IMR-90 (cell line): ENCODE measurements at regions not wholly inside any gene's neighbourhood (a gene's known extent, or its start where the extent isn't known, plus 50 kb on each side); places are given as distances from the start of the nearest gene placed in this dataset.

Experiments
- ATAC-seq: fragments of 200-7000 bp; cut with Tn5 transposase; 2 replicates; pipeline ENCODE4 v1.9.1; 2020; ENCODE audit warnings: low read depth, mild to moderate bottlenecking, moderate library complexity
- BruUV-seq: library from RNA; stranded (reverse); fragments of 400-500 nt; replicated peaks from 2 replicates; lab custom pipeline; 2021; lab: Mats Ljungman, UMichigan
- CTCF ChIA-PET: fragments of 300-600 bp; formaldehyde crosslinking; extraction: SDS; loops from one replicate; lab custom pipeline; 2021; ENCODE audit warnings: antibody characterized with exemption; lab: Yijun Ruan, JAX
- POLR2A ChIA-PET: fragments of 300-600 bp; sonication (Branson Sonifier 250); formaldehyde crosslinking; loops from one replicate; lab custom pipeline; 2022; ENCODE audit warnings: antibody characterized with exemption; ENCODE audit not compliant: unreplicated experiment; lab: Charles Lee
- DNase-seq: peaks from one replicate; pipeline ENCODE4 v3.0.0; 2013
- H2AFZ ChIP-seq: replicated peaks from 2 replicates; pipeline ENCODE3; 2013; ENCODE audit warnings: low read length, mild to moderate bottlenecking; ENCODE audit not compliant: poor library complexity
- H2AK5ac ChIP-seq: 2 replicates; pipeline ENCODE4 v1.6.1; 2013; ENCODE audit warnings: low read depth, low read length, inconsistent platforms
- H2AK9ac ChIP-seq: replicated peaks from 2 replicates; pipeline ENCODE3; 2013; ENCODE audit warnings: mild to moderate bottlenecking, low read depth, low read length, moderate library complexity; ENCODE audit not compliant: poor library complexity
- H2BK120ac ChIP-seq: 2 replicates; pipeline ENCODE4 v1.6.1; 2013; ENCODE audit warnings: low read depth, low read length, inconsistent platforms
- H2BK15ac ChIP-seq: 3 replicates; pipeline ENCODE4 v1.6.1; 2013; ENCODE audit warnings: low read depth, low read length, inconsistent platforms
- H2BK20ac ChIP-seq: 2 replicates; pipeline ENCODE4 v1.6.1; 2013; ENCODE audit warnings: low read depth, mild to moderate bottlenecking, inconsistent platforms, low read length, moderate library complexity
- H2BK5ac ChIP-seq: 2 replicates; pipeline ENCODE4 v1.6.1; 2013; ENCODE audit warnings: mild to moderate bottlenecking, low read depth, low read length, inconsistent platforms; ENCODE audit not compliant: poor library complexity, severe bottlenecking
- H3K14ac ChIP-seq: replicated peaks from 2 replicates; pipeline ENCODE4 v1.6.1; 2013; ENCODE audit warnings: low read depth, low read length, inconsistent platforms
- H3K18ac ChIP-seq: 2 replicates; pipeline ENCODE4 v1.6.1; 2013; ENCODE audit warnings: low read depth, low read length, control low read depth
- H3K23ac ChIP-seq: 2 replicates; pipeline ENCODE4 v1.6.1; 2013; ENCODE audit warnings: low read depth, low read length, inconsistent platforms
- H3K27ac ChIP-seq: 2 replicates; pipeline ENCODE4 v1.5.1; 2013; ENCODE audit warnings: mild to moderate bottlenecking, control low read depth, low read length; ENCODE audit not compliant: insufficient read depth
- H3K27me3 ChIP-seq: 2 replicates; pipeline ENCODE4 v1.6.1; 2013; ENCODE audit warnings: low read length; ENCODE audit not compliant: control insufficient read depth, insufficient read depth
- H3K36me3 ChIP-seq: 2 replicates; pipeline ENCODE4 v1.6.1; 2013; ENCODE audit warnings: low read length, mixed read lengths; ENCODE audit not compliant: control insufficient read depth, insufficient read depth
- H3K4ac ChIP-seq: 2 replicates; pipeline ENCODE4 v1.6.1; 2013; ENCODE audit warnings: low read depth, low read length, inconsistent platforms
- H3K4me1 ChIP-seq: 2 replicates; pipeline ENCODE4 v1.6.1; 2013; ENCODE audit warnings: low read length, mixed read lengths; ENCODE audit not compliant: control insufficient read depth, insufficient read depth
- H3K4me2 ChIP-seq: 2 replicates; pipeline ENCODE4 v1.6.1; 2013; ENCODE audit warnings: low read depth, mild to moderate bottlenecking, control low read depth, low read length, moderate library complexity
- H3K4me3 ChIP-seq: 2 replicates; pipeline ENCODE4 v1.5.1; 2013; ENCODE audit warnings: low read depth, mild to moderate bottlenecking, control low read depth, low read length, moderate library complexity; ENCODE audit not compliant: insufficient read depth
- H3K56ac ChIP-seq: 2 replicates; pipeline ENCODE4 v1.6.1; 2013; ENCODE audit warnings: low read length, inconsistent platforms; ENCODE audit not compliant: insufficient read depth; ENCODE audit errors: extremely low read depth
- H3K79me1 ChIP-seq, 2 experiments: 2 replicates each; pipeline ENCODE4 v1.6.1; 2013; ENCODE audit warnings: low read length in 2 of 2, inconsistent platforms in 1 of 2, low read depth in 1 of 2
- H3K9ac ChIP-seq: 2 replicates; pipeline ENCODE4 v1.6.1; 2013; ENCODE audit warnings: low read depth, low read length, control low read depth
- H3K9me1 ChIP-seq: 2 replicates; pipeline ENCODE4 v1.6.1; 2013; ENCODE audit warnings: low read length, inconsistent platforms; ENCODE audit not compliant: insufficient read depth
- H3K9me3 ChIP-seq: 2 replicates; pipeline ENCODE4 v1.6.1; 2013; ENCODE audit warnings: low read length; ENCODE audit not compliant: control insufficient read depth, insufficient read depth
- H4K20me1 ChIP-seq: 2 replicates; pipeline ENCODE4 v1.6.1; 2013; ENCODE audit warnings: low read length, inconsistent platforms; ENCODE audit not compliant: insufficient read depth
- H4K5ac ChIP-seq: 2 replicates; pipeline ENCODE4 v1.6.1; 2013; ENCODE audit warnings: mild to moderate bottlenecking, low read depth, low read length, control low read depth
- H4K8ac ChIP-seq, 2 experiments: 2 replicates each; pipeline ENCODE4 v1.6.1; 2013; ENCODE audit warnings: low read depth in 2 of 2, low read length in 2 of 2, control low read depth in 1 of 2, inconsistent platforms in 1 of 2
- H4K91ac ChIP-seq: 2 replicates; pipeline ENCODE4 v1.6.1; 2013; ENCODE audit warnings: low read depth, low read length, inconsistent platforms; ENCODE audit not compliant: insufficient read depth
- BHLHE40 ChIP-seq: fragments of 150-350 bp; IDR thresholded peaks from 2 replicates; pipeline ENCODE4 v1.6.1; 2016; ENCODE audit warnings: mild to moderate bottlenecking, low read depth, low read length
- CEBPB ChIP-seq: IDR thresholded peaks from 2 replicates; pipeline ENCODE4 v1.6.1; 2012; ENCODE audit warnings: low read depth, low read length, improper control_type of control experiment
- MAFK ChIP-seq: IDR thresholded peaks from 2 replicates; pipeline ENCODE4 v1.6.1; 2012; ENCODE audit warnings: low read depth, low read length, improper control_type of control experiment
- MXI1 ChIP-seq: IDR thresholded peaks from 2 replicates; pipeline ENCODE4 v1.6.1; 2012; ENCODE audit warnings: low read depth, mild to moderate bottlenecking, low read length, moderate library complexity, borderline replicate concordance
- POLR2A ChIP-seq: IDR thresholded peaks from 2 replicates; pipeline ENCODE4 v1.6.1; 2012; ENCODE audit warnings: mild to moderate bottlenecking, low read depth, low read length
- RAD21 ChIP-seq: IDR thresholded peaks from 2 replicates; pipeline ENCODE4 v1.6.1; 2012; ENCODE audit warnings: low read length, improper control_type of control experiment
- RFX5 ChIP-seq: IDR thresholded peaks from 2 replicates; pipeline ENCODE4 v1.8.0; 2012; ENCODE audit warnings: low read depth, mild to moderate bottlenecking, low read length, moderate library complexity
- SMC3 ChIP-seq: fragments of 150-350 bp; IDR thresholded peaks from 2 replicates; pipeline ENCODE4 v1.6.1; 2016; ENCODE audit warnings: low read depth, mild to moderate bottlenecking, antibody characterized with exemption, low read length, moderate library complexity
- WGBS, 2 experiments: methylation state at CpG; one replicate each; pipeline versions ENCODE4 v1.1.5 to v1.1.7; 2013; ENCODE audit warnings: missing lambda C conversion rate in 2 of 2; ENCODE audit not compliant: insufficient read length in 1 of 2; ENCODE audit errors: extremely low coverage in 2 of 2; 5-methylcytosine and 5-hydroxymethylcytosine counted together
- dilution Hi-C: fragments of 300-500 bp; cut with HindIII; formaldehyde crosslinking; loops from one replicate; pipeline ENCODE4 v1.14.3; 2018; ENCODE audit warnings: low sequenced_read_pairs; ENCODE audit not compliant: unreplicated experiment
- in situ Hi-C: fragments of 300-500 bp; cut with MboI; formaldehyde crosslinking; loops from 3 replicates; pipeline ENCODE4 v1.14.3; 2019; ENCODE audit warnings: low sequenced_read_pairs, inconsistent platforms, mixed read lengths
- intact Hi-C: fragments of 100-400 bp; cut with micrococcal nuclease; formaldehyde crosslinking; loops from 2 replicates; pipeline ENCODE4 v1.10.0; 2022

- BruUV-seq = no TSS peak
- Histone ChIP-seq H3K56ac (no peak overlapping the region), H4K91ac (no peak overlapping the region), H4K5ac (no peak overlapping the region), H3K4ac (no peak overlapping the region), H3K9ac (no peak overlapping the region), H2BK15ac (no peak overlapping the region), H3K36me3 (no peaks in the 10 kb centered on the region), H2BK120ac (no peak overlapping the region), H2AK5ac (no peak overlapping the region), H2BK5ac (no peak overlapping the region), H2BK20ac (no peak overlapping the region), H3K23ac (no peak overlapping the region), H3K9me1 (no peaks in the 10 kb centered on the region), H2AK9ac (no peak overlapping the region), H3K4me2 (no peak overlapping the region), H2AFZ (no peak overlapping the region), H3K27me3 (peaks cover 4% of the 10 kb centered on the region; the same call in 1 of the 2 replicates), H3K4me1 (0 out of 2 replicates have a peak, but pooled peaks cover 2% of the 10 kb centered on the region), H4K20me1 (no peaks in the 10 kb centered on the region), H3K79me1 (no peaks in the 10 kb centered on the region), H3K4me3 (no peak overlapping the region), H3K27ac (no peak overlapping the region), H3K14ac (no peak overlapping the region), H3K18ac (no peak overlapping the region), H3K9me3 (no peaks in the 10 kb centered on the region), H4K8ac (no peak overlapping the region)
- intact Hi-C loops (no loop called here), dilution Hi-C loops (no loop called here), in situ Hi-C loops (no loop called here)
- ATAC-seq (no peak), DNase-seq (peak; percentile 22)
- no peak for TF ChIP-seq BHLHE40
- TF ChIP-seq CEBPB = no peak
- no peak for TF ChIP-seq RAD21
- TF ChIP-seq MXI1 = no peak
- TF ChIP-seq RFX5 = no peak
- no peak for TF ChIP-seq MAFK
- TF ChIP-seq SMC3 = no peak
- no peak for TF ChIP-seq POLR2A
- WGBS, 2 experiments = no CpG with 5 or more reads among the region's 2 CpGs
- CTCF ChIA-PET = no interaction called here
- POLR2A ChIA-PET = no interaction called here
Observed at GRCh38 chr20:12072954-12073264, 155.2 kb downstream of the BTBD3 start.
